WTC11 (cell line): ENCODE measurements at regions not wholly inside any gene's neighbourhood (a gene's known extent, or its start where the extent isn't known, plus 50 kb on each side); places are given as distances from the start of the nearest gene placed in this dataset.

Experiments used
- ATAC-seq: fragments of 200-7000 bp; cut with Tn5 transposase; 2 replicates; pipeline ENCODE4 v1.10.0; 2021; ENCODE audit warnings: mild to moderate bottlenecking, moderate library complexity
- CTCF ChIA-PET: fragments of 300-600 bp; sonication (Branson Sonifier 250); formaldehyde crosslinking; loops from one replicate; lab custom pipeline; 2021; ENCODE audit warnings: antibody characterized with exemption; lab: Charles Lee
- POLR2A ChIA-PET: fragments of 350-600 bp; sonication (Branson Sonifier 250); formaldehyde crosslinking; loops from one replicate; lab custom pipeline; 2021; ENCODE audit warnings: antibody characterized with exemption; lab: Charles Lee
- DNase-seq: peaks from one replicate; pipeline ENCODE4 v3.0.0; 2021; ENCODE audit warnings: low spot score
- H3K27ac Mint-ChIP-seq: 2 replicates; pipeline ENCODE4 v1.8.0; 2021; ENCODE audit warnings: mixed read lengths
- H3K27me3 Mint-ChIP-seq: 2 replicates; pipeline ENCODE4 v1.8.0; 2021; ENCODE audit warnings: low read depth, mild to moderate bottlenecking, moderate library complexity, mixed read lengths
- H3K36me3 Mint-ChIP-seq: 2 replicates; pipeline ENCODE4 v1.8.0; 2021; ENCODE audit warnings: mixed read lengths
- H3K4me1 Mint-ChIP-seq: 2 replicates; pipeline ENCODE4 v1.8.0; 2022; ENCODE audit warnings: mixed read lengths
- H3K4me3 Mint-ChIP-seq: 2 replicates; pipeline ENCODE4 v1.8.0; 2021; ENCODE audit warnings: mild to moderate bottlenecking, moderate library complexity, mixed read lengths
- H3K9me3 Mint-ChIP-seq: 2 replicates; pipeline ENCODE4 v1.8.0; 2021; ENCODE audit warnings: mixed read lengths
- CBFB ChIP-seq: sonication (generic); formaldehyde crosslinking; IDR thresholded peaks from 2 replicates; pipeline ENCODE4 v1.8.1; 2022; ENCODE audit warnings: mild to moderate bottlenecking, low read depth, missing genetic modification reagents
- CREB1 ChIP-seq: sonication (generic); formaldehyde crosslinking; IDR thresholded peaks from 2 replicates; pipeline ENCODE4 v1.8.0; 2023; ENCODE audit warnings: mild to moderate bottlenecking, missing genetic modification reagents
- JUN ChIP-seq: sonication (generic); formaldehyde crosslinking; IDR thresholded peaks from 2 replicates; pipeline ENCODE4 v1.8.0; 2023; ENCODE audit warnings: mild to moderate bottlenecking, missing genetic modification reagents
- PRRX2 ChIP-seq: fragments of 250-450 bp; sonication (Bioruptor Pico); IDR thresholded peaks from 2 replicates; pipeline ENCODE4 v1.8.0; 2021; ENCODE audit warnings: mild to moderate bottlenecking
- RORB ChIP-seq: fragments of 250-450 bp; sonication (Bioruptor Pico); IDR thresholded peaks from 2 replicates; pipeline ENCODE4 v1.9.0; 2021; ENCODE audit warnings: mild to moderate bottlenecking
- SOX15 ChIP-seq: fragments of 250-450 bp; sonication (Bioruptor Pico); IDR thresholded peaks from 2 replicates; pipeline ENCODE4 v1.9.0; 2021; ENCODE audit warnings: mild to moderate bottlenecking
- TEAD4 ChIP-seq: sonication (generic); formaldehyde crosslinking; IDR thresholded peaks from 2 replicates; pipeline ENCODE4 v1.8.0; 2022; ENCODE audit warnings: mild to moderate bottlenecking, missing genetic modification reagents
- ZBTB21 ChIP-seq: sonication (generic); formaldehyde crosslinking; IDR thresholded peaks from 2 replicates; pipeline ENCODE4 v1.8.1; 2023; ENCODE audit warnings: mild to moderate bottlenecking, missing genetic modification reagents, borderline replicate concordance
- ZNF263 ChIP-seq: sonication (generic); formaldehyde crosslinking; IDR thresholded peaks from 2 replicates; pipeline ENCODE4 v1.8.1; 2022; ENCODE audit warnings: low read depth, mild to moderate bottlenecking, moderate library complexity, missing genetic modification reagents
- ZNF396 ChIP-seq: fragments of 250-450 bp; sonication (Bioruptor Pico); IDR thresholded peaks from 2 replicates; pipeline ENCODE4 v1.8.0; 2021; ENCODE audit warnings: mild to moderate bottlenecking, moderate library complexity, borderline replicate concordance
- TF ChIP-seq, protein P1 (sequence below): sonication (generic); formaldehyde crosslinking; IDR thresholded peaks from 2 replicates; pipeline ENCODE4 v1.8.0; 2022; ENCODE audit warnings: mild to moderate bottlenecking, missing genetic modification reagents
- TF ChIP-seq, protein P2 (sequence below): sonication (generic); formaldehyde crosslinking; IDR thresholded peaks from 2 replicates; pipeline ENCODE4 v1.8.1; 2022; ENCODE audit warnings: missing genetic modification reagents, borderline replicate concordance
- TF ChIP-seq, protein P3 (sequence below): sonication (generic); formaldehyde crosslinking; IDR thresholded peaks from 2 replicates; pipeline ENCODE4 v1.8.1; 2022; ENCODE audit warnings: mild to moderate bottlenecking, moderate library complexity, missing genetic modification reagents
- TF ChIP-seq, protein P4 (sequence below): sonication (generic); formaldehyde crosslinking; IDR thresholded peaks from 2 replicates; pipeline ENCODE4 v1.8.0; 2023; ENCODE audit warnings: missing genetic modification reagents, mild to moderate bottlenecking, borderline replicate concordance
- TF ChIP-seq, protein P5 (sequence below): sonication (generic); formaldehyde crosslinking; IDR thresholded peaks from 2 replicates; pipeline ENCODE4 v1.8.0; 2023; ENCODE audit warnings: missing genetic modification reagents
- TF ChIP-seq, protein P6 (sequence below): sonication (generic); formaldehyde crosslinking; IDR thresholded peaks from 2 replicates; pipeline ENCODE4 v1.8.1; 2023; ENCODE audit warnings: mild to moderate bottlenecking, missing genetic modification reagents
- TF ChIP-seq, protein P7 (sequence below): fragments of 250-450 bp; sonication (Bioruptor Pico); IDR thresholded peaks from 2 replicates; pipeline ENCODE4 v1.9.0; 2021; ENCODE audit warnings: moderate library complexity, mild to moderate bottlenecking, inconsistent platforms, borderline replicate concordance
- TF ChIP-seq, protein P8 (sequence below): fragments of 250-450 bp; sonication (Bioruptor Pico); IDR thresholded peaks from 2 replicates; pipeline ENCODE4 v2.1.2; 2022; ENCODE audit warnings: mild to moderate bottlenecking, moderate library complexity
- TF ChIP-seq, protein P9 (sequence below): fragments of 250-450 bp; sonication (Bioruptor Pico); IDR thresholded peaks from 2 replicates; pipeline ENCODE4 v1.9.0; 2021; ENCODE audit warnings: mild to moderate bottlenecking

DNA sequence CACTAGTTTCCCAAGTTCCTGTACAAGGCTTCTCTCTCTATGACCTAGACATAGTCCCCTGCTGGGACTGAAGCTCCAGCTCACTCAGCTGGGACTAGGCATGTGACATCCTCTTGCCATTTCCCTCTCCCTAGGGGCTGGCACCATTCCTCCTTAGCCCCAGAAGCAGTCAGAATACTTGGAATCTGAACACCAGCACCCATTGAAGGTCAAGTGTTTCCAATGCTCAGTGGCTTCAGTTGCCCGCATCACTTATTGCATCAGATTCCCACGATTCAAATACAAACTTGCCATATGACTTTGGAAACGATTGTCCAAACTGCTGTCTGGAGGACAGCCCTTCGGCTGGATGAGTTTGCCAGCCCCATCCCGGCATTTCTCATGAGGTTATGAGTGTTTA lies 65.5 kb upstream of the HOPX start:
- peaks cover 3% of the 10 kb centered on the region; the same call in 1 of the 2 replicates for H3K27me3 Mint-ChIP-seq
- no peak for TF ChIP-seq CREB1 (CRISPR knock-in tag)
- TF ChIP-seq, protein P1, sequence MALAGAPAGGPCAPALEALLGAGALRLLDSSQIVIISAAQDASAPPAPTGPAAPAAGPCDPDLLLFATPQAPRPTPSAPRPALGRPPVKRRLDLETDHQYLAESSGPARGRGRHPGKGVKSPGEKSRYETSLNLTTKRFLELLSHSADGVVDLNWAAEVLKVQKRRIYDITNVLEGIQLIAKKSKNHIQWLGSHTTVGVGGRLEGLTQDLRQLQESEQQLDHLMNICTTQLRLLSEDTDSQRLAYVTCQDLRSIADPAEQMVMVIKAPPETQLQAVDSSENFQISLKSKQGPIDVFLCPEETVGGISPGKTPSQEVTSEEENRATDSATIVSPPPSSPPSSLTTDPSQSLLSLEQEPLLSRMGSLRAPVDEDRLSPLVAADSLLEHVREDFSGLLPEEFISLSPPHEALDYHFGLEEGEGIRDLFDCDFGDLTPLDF (CRISPR knock-in tag): no peak
- TF ChIP-seq, protein P2, sequence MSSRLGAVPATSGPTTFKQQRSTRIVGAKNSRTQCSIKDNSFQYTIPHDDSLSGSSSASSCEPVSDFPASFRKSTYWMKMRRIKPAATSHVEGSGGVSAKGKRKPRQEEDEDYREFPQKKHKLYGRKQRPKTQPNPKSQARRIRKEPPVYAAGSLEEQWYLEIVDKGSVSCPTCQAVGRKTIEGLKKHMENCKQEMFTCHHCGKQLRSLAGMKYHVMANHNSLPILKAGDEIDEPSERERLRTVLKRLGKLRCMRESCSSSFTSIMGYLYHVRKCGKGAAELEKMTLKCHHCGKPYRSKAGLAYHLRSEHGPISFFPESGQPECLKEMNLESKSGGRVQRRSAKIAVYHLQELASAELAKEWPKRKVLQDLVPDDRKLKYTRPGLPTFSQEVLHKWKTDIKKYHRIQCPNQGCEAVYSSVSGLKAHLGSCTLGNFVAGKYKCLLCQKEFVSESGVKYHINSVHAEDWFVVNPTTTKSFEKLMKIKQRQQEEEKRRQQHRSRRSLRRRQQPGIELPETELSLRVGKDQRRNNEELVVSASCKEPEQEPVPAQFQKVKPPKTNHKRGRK (CRISPR knock-in tag): no peak
- TF ChIP-seq TEAD4 (CRISPR knock-in tag): no peak
- TF ChIP-seq, protein P3, sequence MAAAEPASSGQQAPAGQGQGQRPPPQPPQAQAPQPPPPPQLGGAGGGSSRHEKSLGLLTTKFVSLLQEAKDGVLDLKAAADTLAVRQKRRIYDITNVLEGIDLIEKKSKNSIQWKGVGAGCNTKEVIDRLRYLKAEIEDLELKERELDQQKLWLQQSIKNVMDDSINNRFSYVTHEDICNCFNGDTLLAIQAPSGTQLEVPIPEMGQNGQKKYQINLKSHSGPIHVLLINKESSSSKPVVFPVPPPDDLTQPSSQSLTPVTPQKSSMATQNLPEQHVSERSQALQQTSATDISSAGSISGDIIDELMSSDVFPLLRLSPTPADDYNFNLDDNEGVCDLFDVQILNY: no peak
- TF ChIP-seq RORB: no peak
- TF ChIP-seq, protein P4, sequence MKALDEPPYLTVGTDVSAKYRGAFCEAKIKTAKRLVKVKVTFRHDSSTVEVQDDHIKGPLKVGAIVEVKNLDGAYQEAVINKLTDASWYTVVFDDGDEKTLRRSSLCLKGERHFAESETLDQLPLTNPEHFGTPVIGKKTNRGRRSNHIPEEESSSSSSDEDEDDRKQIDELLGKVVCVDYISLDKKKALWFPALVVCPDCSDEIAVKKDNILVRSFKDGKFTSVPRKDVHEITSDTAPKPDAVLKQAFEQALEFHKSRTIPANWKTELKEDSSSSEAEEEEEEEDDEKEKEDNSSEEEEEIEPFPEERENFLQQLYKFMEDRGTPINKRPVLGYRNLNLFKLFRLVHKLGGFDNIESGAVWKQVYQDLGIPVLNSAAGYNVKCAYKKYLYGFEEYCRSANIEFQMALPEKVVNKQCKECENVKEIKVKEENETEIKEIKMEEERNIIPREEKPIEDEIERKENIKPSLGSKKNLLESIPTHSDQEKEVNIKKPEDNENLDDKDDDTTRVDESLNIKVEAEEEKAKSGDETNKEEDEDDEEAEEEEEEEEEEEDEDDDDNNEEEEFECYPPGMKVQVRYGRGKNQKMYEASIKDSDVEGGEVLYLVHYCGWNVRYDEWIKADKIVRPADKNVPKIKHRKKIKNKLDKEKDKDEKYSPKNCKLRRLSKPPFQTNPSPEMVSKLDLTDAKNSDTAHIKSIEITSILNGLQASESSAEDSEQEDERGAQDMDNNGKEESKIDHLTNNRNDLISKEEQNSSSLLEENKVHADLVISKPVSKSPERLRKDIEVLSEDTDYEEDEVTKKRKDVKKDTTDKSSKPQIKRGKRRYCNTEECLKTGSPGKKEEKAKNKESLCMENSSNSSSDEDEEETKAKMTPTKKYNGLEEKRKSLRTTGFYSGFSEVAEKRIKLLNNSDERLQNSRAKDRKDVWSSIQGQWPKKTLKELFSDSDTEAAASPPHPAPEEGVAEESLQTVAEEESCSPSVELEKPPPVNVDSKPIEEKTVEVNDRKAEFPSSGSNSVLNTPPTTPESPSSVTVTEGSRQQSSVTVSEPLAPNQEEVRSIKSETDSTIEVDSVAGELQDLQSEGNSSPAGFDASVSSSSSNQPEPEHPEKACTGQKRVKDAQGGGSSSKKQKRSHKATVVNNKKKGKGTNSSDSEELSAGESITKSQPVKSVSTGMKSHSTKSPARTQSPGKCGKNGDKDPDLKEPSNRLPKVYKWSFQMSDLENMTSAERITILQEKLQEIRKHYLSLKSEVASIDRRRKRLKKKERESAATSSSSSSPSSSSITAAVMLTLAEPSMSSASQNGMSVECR (CRISPR knock-in tag): no peak
- no peak for TF ChIP-seq ZBTB21
- TF ChIP-seq, protein P5, sequence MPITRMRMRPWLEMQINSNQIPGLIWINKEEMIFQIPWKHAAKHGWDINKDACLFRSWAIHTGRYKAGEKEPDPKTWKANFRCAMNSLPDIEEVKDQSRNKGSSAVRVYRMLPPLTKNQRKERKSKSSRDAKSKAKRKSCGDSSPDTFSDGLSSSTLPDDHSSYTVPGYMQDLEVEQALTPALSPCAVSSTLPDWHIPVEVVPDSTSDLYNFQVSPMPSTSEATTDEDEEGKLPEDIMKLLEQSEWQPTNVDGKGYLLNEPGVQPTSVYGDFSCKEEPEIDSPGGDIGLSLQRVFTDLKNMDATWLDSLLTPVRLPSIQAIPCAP: no peak
- TF ChIP-seq, protein P6, sequence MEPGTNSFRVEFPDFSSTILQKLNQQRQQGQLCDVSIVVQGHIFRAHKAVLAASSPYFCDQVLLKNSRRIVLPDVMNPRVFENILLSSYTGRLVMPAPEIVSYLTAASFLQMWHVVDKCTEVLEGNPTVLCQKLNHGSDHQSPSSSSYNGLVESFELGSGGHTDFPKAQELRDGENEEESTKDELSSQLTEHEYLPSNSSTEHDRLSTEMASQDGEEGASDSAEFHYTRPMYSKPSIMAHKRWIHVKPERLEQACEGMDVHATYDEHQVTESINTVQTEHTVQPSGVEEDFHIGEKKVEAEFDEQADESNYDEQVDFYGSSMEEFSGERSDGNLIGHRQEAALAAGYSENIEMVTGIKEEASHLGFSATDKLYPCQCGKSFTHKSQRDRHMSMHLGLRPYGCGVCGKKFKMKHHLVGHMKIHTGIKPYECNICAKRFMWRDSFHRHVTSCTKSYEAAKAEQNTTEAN: no peak
- TF ChIP-seq CBFB (CRISPR knock-in tag): no peak
- TF ChIP-seq, protein P7, sequence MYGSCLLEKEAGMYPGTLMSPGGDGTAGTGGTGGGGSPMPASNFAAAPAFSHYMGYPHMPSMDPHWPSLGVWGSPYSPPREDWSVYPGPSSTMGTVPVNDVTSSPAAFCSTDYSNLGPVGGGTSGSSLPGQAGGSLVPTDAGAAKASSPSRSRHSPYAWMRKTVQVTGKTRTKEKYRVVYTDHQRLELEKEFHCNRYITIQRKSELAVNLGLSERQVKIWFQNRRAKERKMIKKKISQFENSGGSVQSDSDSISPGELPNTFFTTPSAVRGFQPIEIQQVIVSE (CRISPR knock-in tag): no peak
- no peak for TF ChIP-seq ZNF396 (CRISPR knock-in tag)
- no peak for TF ChIP-seq PRRX2 (CRISPR knock-in tag)
- TF ChIP-seq, protein P8, sequence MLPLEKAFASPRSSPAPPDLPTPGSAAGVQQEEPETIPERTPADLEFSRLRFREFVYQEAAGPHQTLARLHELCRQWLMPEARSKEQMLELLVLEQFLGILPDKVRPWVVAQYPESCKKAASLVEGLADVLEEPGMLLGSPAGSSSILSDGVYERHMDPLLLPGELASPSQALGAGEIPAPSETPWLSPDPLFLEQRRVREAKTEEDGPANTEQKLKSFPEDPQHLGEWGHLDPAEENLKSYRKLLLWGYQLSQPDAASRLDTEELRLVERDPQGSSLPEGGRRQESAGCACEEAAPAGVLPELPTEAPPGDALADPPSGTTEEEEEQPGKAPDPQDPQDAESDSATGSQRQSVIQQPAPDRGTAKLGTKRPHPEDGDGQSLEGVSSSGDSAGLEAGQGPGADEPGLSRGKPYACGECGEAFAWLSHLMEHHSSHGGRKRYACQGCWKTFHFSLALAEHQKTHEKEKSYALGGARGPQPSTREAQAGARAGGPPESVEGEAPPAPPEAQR (CRISPR knock-in tag): no peak
- TF ChIP-seq JUN (CRISPR knock-in tag): no peak
- TF ChIP-seq SOX15 (CRISPR knock-in tag): no peak
- TF ChIP-seq, protein P9, sequence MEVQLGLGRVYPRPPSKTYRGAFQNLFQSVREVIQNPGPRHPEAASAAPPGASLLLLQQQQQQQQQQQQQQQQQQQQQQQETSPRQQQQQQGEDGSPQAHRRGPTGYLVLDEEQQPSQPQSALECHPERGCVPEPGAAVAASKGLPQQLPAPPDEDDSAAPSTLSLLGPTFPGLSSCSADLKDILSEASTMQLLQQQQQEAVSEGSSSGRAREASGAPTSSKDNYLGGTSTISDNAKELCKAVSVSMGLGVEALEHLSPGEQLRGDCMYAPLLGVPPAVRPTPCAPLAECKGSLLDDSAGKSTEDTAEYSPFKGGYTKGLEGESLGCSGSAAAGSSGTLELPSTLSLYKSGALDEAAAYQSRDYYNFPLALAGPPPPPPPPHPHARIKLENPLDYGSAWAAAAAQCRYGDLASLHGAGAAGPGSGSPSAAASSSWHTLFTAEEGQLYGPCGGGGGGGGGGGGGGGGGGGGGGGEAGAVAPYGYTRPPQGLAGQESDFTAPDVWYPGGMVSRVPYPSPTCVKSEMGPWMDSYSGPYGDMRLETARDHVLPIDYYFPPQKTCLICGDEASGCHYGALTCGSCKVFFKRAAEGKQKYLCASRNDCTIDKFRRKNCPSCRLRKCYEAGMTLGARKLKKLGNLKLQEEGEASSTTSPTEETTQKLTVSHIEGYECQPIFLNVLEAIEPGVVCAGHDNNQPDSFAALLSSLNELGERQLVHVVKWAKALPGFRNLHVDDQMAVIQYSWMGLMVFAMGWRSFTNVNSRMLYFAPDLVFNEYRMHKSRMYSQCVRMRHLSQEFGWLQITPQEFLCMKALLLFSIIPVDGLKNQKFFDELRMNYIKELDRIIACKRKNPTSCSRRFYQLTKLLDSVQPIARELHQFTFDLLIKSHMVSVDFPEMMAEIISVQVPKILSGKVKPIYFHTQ: no peak
- no peak for TF ChIP-seq ZNF263 (CRISPR knock-in tag)
- peaks cover 12% of the 10 kb centered on the region for H3K9me3 Mint-ChIP-seq
- ChIA-PET CTCF (no interaction called here), POLR2A (no interaction called here)
- DNase-seq (no peak), ATAC-seq (no peak)
- H3K4me3 Mint-ChIP-seq: no peak overlapping the region
- peaks cover 3% of the 10 kb centered on the region; the same call in 1 of the 2 replicates for H3K4me1 Mint-ChIP-seq
- no peak overlapping the region for H3K27ac Mint-ChIP-seq
- no peaks in the 10 kb centered on the region for H3K36me3 Mint-ChIP-seq
